ENCODE measurements at regions not wholly inside any gene's neighbourhood (a gene's known extent, or its start where the extent isn't known, plus 50 kb on each side); places are given as distances from the start of the nearest gene placed in this dataset.

- DNase-seq (ENCODE audit: low read depth, low spot score): no peak
- Histone ChIP-seq H3K27me3 (replicated peaks in 1 of 2; ENCODE audit: control insufficient read depth in 2 of 2, insufficient read depth in 2 of 2, low read length in 1 of 2) (no peaks in the 10 kb centered on the region), H3K27ac (ENCODE audit: control insufficient read depth, insufficient read depth) (no peak overlapping the region), H3K4me2 (ENCODE audit: control insufficient read depth, insufficient read depth) (no peak overlapping the region), H4K20me1 (ENCODE audit: control insufficient read depth, insufficient read depth) (no peaks in the 10 kb centered on the region), H3K9me3 (replicated peaks; ENCODE audit: control insufficient read depth, insufficient read depth, low read length) (no peaks in the 10 kb centered on the region; the same call in 2 of the 3 replicates), H3K4me1 (ENCODE audit: control insufficient read depth, insufficient read depth, low read length) (no peaks in the 10 kb centered on the region), H3K36me3 (ENCODE audit: control insufficient read depth in 2 of 2, insufficient read depth in 2 of 2, low read length in 1 of 2) (no peaks in the 10 kb centered on the region), H3K79me2 (ENCODE audit: control insufficient read depth, insufficient read depth, low read length) (no peaks in the 10 kb centered on the region), H3K4me3 (no peak overlapping the region), H2AFZ (ENCODE audit: control insufficient read depth, low read depth, low read length) (no peak overlapping the region), H3K9ac (ENCODE audit: control insufficient read depth, insufficient read depth, low read length) (no peak overlapping the region)
- WGBS (ENCODE audit: insufficient coverage, insufficient replicate concordance, low lambda C conversion rate, missing lambda C conversion rate): 73% methylated on average over 2 of the region's 2 CpGs
- CTCF ChIA-PET: no interaction called here
- no TSS peak for BruUV-seq (replicated peaks)
- in situ Hi-C loops (cut with MboI): no loop called here
- SMC1A ChIA-PET (ENCODE audit: uncharacterized antibody, unreplicated experiment): no interaction called here
- no peak for ATAC-seq
- FAIRE-seq: no peak
- intact Hi-C loops (cut with micrococcal nuclease; ENCODE audit: unreplicated experiment): no loop called here
- POLR2A ChIA-PET: no interaction called here
- RAD21 ChIA-PET (ENCODE audit: unreplicated experiment): no interaction called here
- TF ChIP-seq SMAD5 (IDR thresholded peaks at IDR 0.05; ENCODE audit: low read depth): no peak
Observed at GRCh38 chr18:38811209-38811608, 1245.6 kb upstream of the CELF4 start.

GRCh38 chr18:38810789-38811188 is 1245.2 kb upstream of the CELF4 start:
- intact Hi-C loops (cut with micrococcal nuclease; ENCODE audit: unreplicated experiment): no loop called here
- BruUV-seq (replicated peaks): no TSS peak
- WGBS (ENCODE audit: insufficient coverage, insufficient replicate concordance, low lambda C conversion rate, missing lambda C conversion rate): 34% methylated on average over 4 of the region's 4 CpGs
- TF ChIP-seq CTCF (IDR thresholded peaks at IDR 0.05 in 2 of 3, conservative IDR thresholded peaks at IDR 0.05 in 1 of 3; ENCODE audit: control insufficient read depth in 2 of 3, extremely low read depth in 1 of 3, insufficient read depth in 1 of 3, low read depth in 3 of 3, low read length in 3 of 3): no peak
- TF ChIP-seq ZNF217 (IDR thresholded peaks at IDR 0.05): no peak
- no peak for TF ChIP-seq MEF2B (IDR thresholded peaks at IDR 0.05; ENCODE audit: partially characterized antibody, poor library complexity, severe bottlenecking)
- no peak for TF ChIP-seq NFYA (IDR thresholded peaks at IDR 0.05; ENCODE audit: borderline replicate concordance, low read depth, low read length)
- no peak for TF ChIP-seq MYC (IDR thresholded peaks at IDR 0.05; ENCODE audit: insufficient read depth, insufficient read length, insufficient replicate concordance, low read length, severe bottlenecking)
- TF ChIP-seq CEBPB (IDR thresholded peaks at IDR 0.05; ENCODE audit: borderline replicate concordance in 1 of 2, low read depth in 2 of 2, low read length in 2 of 2): no peak
- TF ChIP-seq CEBPZ (IDR thresholded peaks at IDR 0.05; ENCODE audit: low read depth, low read length): no peak
- TF ChIP-seq ZNF274 (IDR thresholded peaks at IDR 0.05; ENCODE audit: insufficient read depth, insufficient read length): no peak
- TF ChIP-seq IKZF1 (conservative IDR thresholded peaks at IDR 0.05): no peak
- no peak for TF ChIP-seq ZSCAN29 (IDR thresholded peaks at IDR 0.05)
- no peak for TF ChIP-seq DPF2 (IDR thresholded peaks at IDR 0.05)

More at GRCh38 chr18:38810789-38811188, 1245.2 kb upstream of the CELF4 start:
- in situ Hi-C loops (cut with MboI): no loop called here
- no peak overlapping the region for H3K27ac ChIP-seq (ENCODE audit: control insufficient read depth, insufficient read depth)
- H3K9me3 ChIP-seq (replicated peaks; ENCODE audit: control insufficient read depth, insufficient read depth, low read length): no peaks in the 10 kb centered on the region; the same call in 2 of the 3 replicates
- RAD21 ChIA-PET (ENCODE audit: unreplicated experiment): no interaction called here
- no peak overlapping the region for H3K4me2 ChIP-seq (ENCODE audit: control insufficient read depth, insufficient read depth)
- no peaks in the 10 kb centered on the region for H4K20me1 ChIP-seq (ENCODE audit: control insufficient read depth, insufficient read depth)
- CTCF ChIA-PET: no interaction called here
- no peak overlapping the region for H2AFZ ChIP-seq (ENCODE audit: control insufficient read depth, low read depth, low read length)
- FAIRE-seq (no peak), ATAC-seq (no peak), DNase-seq (ENCODE audit: low read depth, low spot score) (no peak)
- SMC1A ChIA-PET (ENCODE audit: uncharacterized antibody, unreplicated experiment): no interaction called here
- H3K27me3 ChIP-seq (replicated peaks in 1 of 2; ENCODE audit: control insufficient read depth in 2 of 2, insufficient read depth in 2 of 2, low read length in 1 of 2): no peaks in the 10 kb centered on the region
- H3K9ac ChIP-seq (ENCODE audit: control insufficient read depth, insufficient read depth, low read length): no peak overlapping the region
- H3K79me2 ChIP-seq (ENCODE audit: control insufficient read depth, insufficient read depth, low read length): no peaks in the 10 kb centered on the region
- POLR2A ChIA-PET: no interaction called here
- H3K4me3 ChIP-seq: no peak overlapping the region
- H3K36me3 ChIP-seq (ENCODE audit: control insufficient read depth in 2 of 2, insufficient read depth in 2 of 2, low read length in 1 of 2): no peaks in the 10 kb centered on the region
- H3K4me1 ChIP-seq (ENCODE audit: control insufficient read depth, insufficient read depth, low read length): no peaks in the 10 kb centered on the region

All from GM12878 (cell line).